Suprapubic skin (tissue), 4 donors: ENCODE measurements at regions not wholly inside any gene's neighbourhood (a gene's known extent, or its start where the extent isn't known, plus 50 kb on each side); places are given as distances from the start of the nearest gene placed in this dataset.

Experiments used
- DNase-seq, 2 donors: peaks; one replicate each; pipeline ENCODE4 v3.0.0-alpha.2; 2019; ENCODE audit warnings: low spot score in 2 of 2
- H3K27ac ChIP-seq: fragments of 200-600 bp; sonication (generic); one replicate; pipeline ENCODE4 v1.5.1; 2019
- H3K27me3 ChIP-seq: fragments of 200-600 bp; sonication (generic); one replicate; pipeline ENCODE4 v1.5.1; 2019
- H3K36me3 ChIP-seq: fragments of 200-600 bp; sonication (generic); one replicate; pipeline ENCODE4 v1.5.1; 2019
- H3K4me1 ChIP-seq: fragments of 200-600 bp; sonication (generic); one replicate; pipeline ENCODE4 v1.5.1; 2019
- H3K4me3 ChIP-seq: fragments of 200-600 bp; sonication (generic); one replicate; pipeline ENCODE4 v1.5.1; 2019; ENCODE audit warnings: mild to moderate bottlenecking
- H3K9me3 ChIP-seq: fragments of 200-600 bp; sonication (generic); one replicate; pipeline ENCODE4 v1.5.1; 2019
- EP300 ChIP-seq: sonication (generic); formaldehyde crosslinking; IDR thresholded peaks from one replicate; pipeline ENCODE4 v1.6.1; 2017; ENCODE audit warnings: antibody characterized with exemption
- POLR2A ChIP-seq, 2 donors: fragments of 450-650 bp; IDR thresholded peaks; one replicate each; pipeline ENCODE4 v1.6.1; 2017; ENCODE audit warnings: antibody characterized with exemption in 2 of 2, mild to moderate bottlenecking in 2 of 2, moderate library complexity in 2 of 2
- POLR2AphosphoS5 ChIP-seq, 3 donors: sonication (generic); formaldehyde crosslinking; IDR thresholded peaks; one replicate each; pipeline ENCODE4 v1.6.1; 2017; ENCODE audit warnings: antibody characterized with exemption in 3 of 3
- WGBS: methylation state at CpG from one replicate; pipeline ENCODE4 v1.1.5; 2018; 5-methylcytosine and 5-hydroxymethylcytosine counted together
- TF ChIP-seq, protein P1 (sequence below), 2 donors: fragments of 200-600 bp in 1 of 2; fragments of 450-650 bp in 1 of 2; sonication (generic) in 1 of 2; IDR thresholded peaks; one replicate each; pipeline ENCODE4 v1.5.1; 2016 to 2019; ENCODE audit warnings: antibody characterized with exemption in 2 of 2, mild to moderate bottlenecking in 1 of 2, moderate library complexity in 1 of 2

DNA sequence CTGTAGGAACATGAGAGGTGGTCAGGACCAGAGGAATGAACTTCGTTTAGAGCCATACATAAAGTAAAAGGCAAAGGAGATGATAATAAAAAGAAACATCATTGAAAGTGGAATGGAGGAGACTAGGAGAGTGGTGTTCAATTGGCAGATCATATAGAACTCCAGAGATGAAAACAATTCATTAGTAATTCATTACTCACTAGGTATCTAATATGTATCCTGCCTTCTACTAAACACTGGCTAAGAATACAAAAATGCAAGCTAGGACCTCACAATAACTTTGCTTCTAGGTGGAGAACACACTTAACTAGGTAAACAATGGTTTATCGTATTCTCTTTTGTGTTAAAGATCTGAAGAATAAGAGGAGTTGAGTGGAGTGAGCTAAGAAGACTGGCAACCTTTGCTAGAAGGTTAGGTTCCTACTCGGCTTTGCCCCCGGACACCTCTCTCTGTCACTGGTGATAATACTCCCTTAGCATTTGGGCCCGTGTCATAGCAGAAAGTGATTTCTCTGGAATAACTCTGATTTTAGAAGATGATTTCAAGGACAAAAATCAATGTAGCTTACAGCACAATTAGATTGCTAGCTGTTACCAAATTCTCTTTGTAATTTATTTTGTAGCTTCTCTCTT, 88.6 kb upstream of the IFNE start:
- Histone ChIP-seq H3K27ac (no peak overlapping the region), H3K9me3 (no peaks in the 10 kb centered on the region), H3K4me1 (no peaks in the 10 kb centered on the region), H3K36me3 (no peaks in the 10 kb centered on the region), H3K4me3 (no peak overlapping the region), H3K27me3 (peaks cover 9% of the 10 kb centered on the region)
- TF ChIP-seq EP300 (no peak), POLR2AphosphoS5 (IDR thresholded peaks at IDR 0.05) (no peak), POLR2A (IDR thresholded peaks at IDR 0.05) (no peak)
- TF ChIP-seq, protein P1, sequence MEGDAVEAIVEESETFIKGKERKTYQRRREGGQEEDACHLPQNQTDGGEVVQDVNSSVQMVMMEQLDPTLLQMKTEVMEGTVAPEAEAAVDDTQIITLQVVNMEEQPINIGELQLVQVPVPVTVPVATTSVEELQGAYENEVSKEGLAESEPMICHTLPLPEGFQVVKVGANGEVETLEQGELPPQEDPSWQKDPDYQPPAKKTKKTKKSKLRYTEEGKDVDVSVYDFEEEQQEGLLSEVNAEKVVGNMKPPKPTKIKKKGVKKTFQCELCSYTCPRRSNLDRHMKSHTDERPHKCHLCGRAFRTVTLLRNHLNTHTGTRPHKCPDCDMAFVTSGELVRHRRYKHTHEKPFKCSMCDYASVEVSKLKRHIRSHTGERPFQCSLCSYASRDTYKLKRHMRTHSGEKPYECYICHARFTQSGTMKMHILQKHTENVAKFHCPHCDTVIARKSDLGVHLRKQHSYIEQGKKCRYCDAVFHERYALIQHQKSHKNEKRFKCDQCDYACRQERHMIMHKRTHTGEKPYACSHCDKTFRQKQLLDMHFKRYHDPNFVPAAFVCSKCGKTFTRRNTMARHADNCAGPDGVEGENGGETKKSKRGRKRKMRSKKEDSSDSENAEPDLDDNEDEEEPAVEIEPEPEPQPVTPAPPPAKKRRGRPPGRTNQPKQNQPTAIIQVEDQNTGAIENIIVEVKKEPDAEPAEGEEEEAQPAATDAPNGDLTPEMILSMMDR (IDR thresholded peaks at IDR 0.05) = no peak
- WGBS = 81% methylated on average over 5 of the region's 5 CpGs
- DNase-seq = no peak

DNA sequence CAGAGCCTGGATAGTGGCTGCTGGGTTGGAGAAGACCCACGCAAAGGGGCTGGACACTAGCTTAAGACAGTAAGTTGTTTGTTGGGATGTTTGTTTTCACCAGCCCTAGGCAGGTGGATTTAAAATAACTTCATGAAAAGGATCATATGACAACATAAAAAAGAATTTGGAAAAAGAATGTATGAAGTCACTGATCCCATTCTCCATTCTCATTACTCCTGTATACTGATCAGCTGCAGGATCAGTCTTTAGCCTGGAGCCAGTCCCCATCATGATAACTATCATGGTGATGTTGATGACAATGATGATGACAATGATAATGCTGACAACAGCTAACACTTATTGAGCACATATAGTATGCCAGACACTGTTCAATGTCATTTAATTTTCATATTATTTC, 92.1 kb upstream of the IFNE start:
- H3K4me1 ChIP-seq = peaks cover 3% of the 10 kb centered on the region
- DNase-seq = no peak
- WGBS = 89% methylated on average over 1 of the region's 1 CpG
- no peak overlapping the region for H3K4me3 ChIP-seq
- no peaks in the 10 kb centered on the region for H3K36me3 ChIP-seq
- H3K9me3 ChIP-seq = no peaks in the 10 kb centered on the region
- no peaks in the 10 kb centered on the region for H3K27me3 ChIP-seq
- no peak overlapping the region for H3K27ac ChIP-seq
- TF ChIP-seq POLR2A (IDR thresholded peaks at IDR 0.05) (no peak), EP300 (no peak), POLR2AphosphoS5 (IDR thresholded peaks at IDR 0.05) (no peak)
- TF ChIP-seq, protein P1 (IDR thresholded peaks at IDR 0.05) = no peak

DNA sequence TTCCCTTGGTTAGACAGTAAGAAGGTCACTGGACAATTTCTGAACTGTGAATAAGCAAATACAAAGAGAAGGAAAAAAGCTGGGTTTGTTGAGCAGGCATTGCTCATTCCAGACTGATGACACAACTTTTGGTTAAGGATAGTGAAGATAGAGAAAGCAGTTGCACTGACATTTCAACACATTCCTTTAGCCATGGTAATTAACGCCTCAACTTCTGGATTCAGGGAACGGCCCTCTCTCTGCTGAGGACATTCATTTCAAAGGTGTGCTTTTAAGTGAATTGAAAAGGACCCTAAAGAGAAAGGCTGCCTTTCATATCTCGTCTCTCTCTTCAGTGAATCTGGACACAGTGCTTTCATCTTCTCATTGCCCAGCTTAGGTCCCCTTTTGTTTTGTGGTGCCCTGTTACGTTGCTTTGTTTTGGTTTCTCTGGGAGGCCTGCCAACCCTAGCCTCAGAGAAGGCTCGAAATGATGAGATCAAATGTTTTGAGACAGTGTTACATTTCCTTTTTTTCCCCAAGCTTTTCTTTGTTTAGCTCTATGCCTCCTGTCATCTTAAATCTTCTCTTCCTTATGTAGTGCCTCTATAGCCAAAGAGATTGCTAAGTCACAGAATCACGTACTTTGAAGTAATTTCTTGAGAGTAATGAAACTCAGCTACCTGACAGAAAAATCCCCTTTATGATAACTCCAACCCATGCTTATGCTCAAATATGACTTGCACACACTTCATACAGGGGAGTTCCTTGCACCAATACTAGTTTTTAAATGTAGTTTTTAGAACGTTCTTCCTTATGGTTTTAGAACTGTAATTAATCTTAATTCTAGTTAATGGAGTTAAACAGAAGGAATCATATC, 94.4 kb upstream of the IFNE start:
- WGBS = 29% methylated on average over 6 of the region's 7 CpGs
- Histone ChIP-seq H3K4me1 (peaks cover 3% of the 10 kb centered on the region), H3K36me3 (no peaks in the 10 kb centered on the region), H3K27ac (no peak overlapping the region), H3K4me3 (no peak overlapping the region), H3K9me3 (no peaks in the 10 kb centered on the region), H3K27me3 (no peaks in the 10 kb centered on the region)
- DNase-seq = no peak
- no peak for TF ChIP-seq POLR2AphosphoS5 (IDR thresholded peaks at IDR 0.05)
- no peak for TF ChIP-seq POLR2A (IDR thresholded peaks at IDR 0.05)
- TF ChIP-seq, protein P1 (IDR thresholded peaks at IDR 0.05) = no peak
- no peak for TF ChIP-seq EP300

DNA sequence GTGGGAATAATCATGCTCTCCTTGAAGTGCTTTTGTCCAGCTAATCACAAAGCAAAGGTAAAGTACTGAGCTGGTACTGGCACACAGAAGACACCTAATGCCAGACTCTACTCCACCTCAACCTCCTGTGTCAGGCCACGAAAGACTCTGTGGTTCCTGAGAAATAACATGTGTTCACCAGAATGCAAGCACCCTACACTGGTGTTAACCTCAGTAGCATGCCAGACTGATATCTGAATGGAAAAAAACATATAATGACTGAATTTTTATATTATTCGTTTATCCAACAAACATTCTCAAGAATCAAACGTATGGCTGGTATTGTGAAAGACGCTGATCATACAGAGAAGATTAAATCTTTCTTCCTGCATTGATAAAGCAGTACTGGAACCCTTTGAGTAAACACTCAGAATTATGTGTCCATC, 97.1 kb upstream of the IFNE start:
- no peak for DNase-seq
- H3K4me3 ChIP-seq = no peak overlapping the region
- H3K4me1 ChIP-seq = peaks cover 3% of the 10 kb centered on the region
- no peaks in the 10 kb centered on the region for H3K36me3 ChIP-seq
- 89% methylated on average over 4 of the region's 4 CpGs for WGBS
- TF ChIP-seq POLR2A (IDR thresholded peaks at IDR 0.05) (no peak), EP300 (no peak), POLR2AphosphoS5 (IDR thresholded peaks at IDR 0.05) (no peak)
- TF ChIP-seq, protein P1 (IDR thresholded peaks at IDR 0.05) = no peak
- no peak overlapping the region for H3K27ac ChIP-seq
- H3K27me3 ChIP-seq = no peaks in the 10 kb centered on the region
- H3K9me3 ChIP-seq = no peaks in the 10 kb centered on the region

DNA sequence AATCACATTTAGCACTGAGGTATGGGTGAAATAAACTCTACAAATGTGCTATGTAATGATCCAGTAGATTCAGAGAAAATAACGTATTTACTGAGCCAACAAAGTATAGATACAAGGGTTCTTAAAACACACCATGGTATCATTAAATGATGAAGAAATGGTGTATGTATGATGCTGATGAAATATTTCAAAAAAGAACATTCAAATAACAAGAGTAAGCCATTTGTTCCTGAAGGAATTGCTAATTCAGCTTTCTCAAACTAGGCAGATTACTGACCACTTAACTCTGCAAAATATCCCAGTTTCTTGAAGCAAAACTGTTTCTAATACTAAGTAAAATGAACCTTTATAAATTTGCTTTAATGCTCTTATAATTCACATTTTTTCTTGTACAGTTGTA, 97.6 kb upstream of the IFNE start:
- no peak overlapping the region for H3K27ac ChIP-seq

More for the DNA sequence above, 97.6 kb upstream of the IFNE start:
- WGBS = 83% methylated on average over 1 of the region's 1 CpG
- Histone ChIP-seq H3K9me3 (no peaks in the 10 kb centered on the region), H3K4me3 (no peak overlapping the region), H3K27me3 (no peaks in the 10 kb centered on the region), H3K4me1 (peaks cover 3% of the 10 kb centered on the region), H3K36me3 (no peaks in the 10 kb centered on the region)
- DNase-seq = no peak
- TF ChIP-seq POLR2AphosphoS5 (IDR thresholded peaks at IDR 0.05) = no peak
- no peak for TF ChIP-seq EP300
- TF ChIP-seq, protein P1 (IDR thresholded peaks at IDR 0.05) = no peak
- no peak for TF ChIP-seq POLR2A (IDR thresholded peaks at IDR 0.05)
